ENCODE measurements at regions not wholly inside any gene's neighbourhood (a gene's known extent, or its start where the extent isn't known, plus 50 kb on each side); places are given as distances from the start of the nearest gene placed in this dataset.

DNA sequence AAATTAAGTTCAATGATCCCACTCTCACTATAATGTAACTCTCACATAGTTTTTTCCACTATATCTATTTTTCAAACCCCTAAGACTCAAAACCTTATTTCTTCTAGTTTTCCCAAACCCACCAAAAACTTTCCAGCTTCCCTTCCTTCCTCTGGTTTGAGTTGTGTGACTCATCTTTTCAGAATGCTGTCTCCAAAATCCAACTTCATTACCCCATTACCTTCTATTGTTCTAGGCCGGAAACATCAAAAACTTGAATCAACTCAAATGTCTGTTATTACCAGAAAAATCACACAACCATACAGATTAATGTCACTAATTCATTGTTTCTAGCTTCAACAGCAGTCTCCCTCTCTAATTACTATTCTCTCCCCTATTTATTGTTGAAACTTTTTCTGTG lies 1090.3 kb downstream of the HACE1 start:
- TF ChIP-seq, protein P1, sequence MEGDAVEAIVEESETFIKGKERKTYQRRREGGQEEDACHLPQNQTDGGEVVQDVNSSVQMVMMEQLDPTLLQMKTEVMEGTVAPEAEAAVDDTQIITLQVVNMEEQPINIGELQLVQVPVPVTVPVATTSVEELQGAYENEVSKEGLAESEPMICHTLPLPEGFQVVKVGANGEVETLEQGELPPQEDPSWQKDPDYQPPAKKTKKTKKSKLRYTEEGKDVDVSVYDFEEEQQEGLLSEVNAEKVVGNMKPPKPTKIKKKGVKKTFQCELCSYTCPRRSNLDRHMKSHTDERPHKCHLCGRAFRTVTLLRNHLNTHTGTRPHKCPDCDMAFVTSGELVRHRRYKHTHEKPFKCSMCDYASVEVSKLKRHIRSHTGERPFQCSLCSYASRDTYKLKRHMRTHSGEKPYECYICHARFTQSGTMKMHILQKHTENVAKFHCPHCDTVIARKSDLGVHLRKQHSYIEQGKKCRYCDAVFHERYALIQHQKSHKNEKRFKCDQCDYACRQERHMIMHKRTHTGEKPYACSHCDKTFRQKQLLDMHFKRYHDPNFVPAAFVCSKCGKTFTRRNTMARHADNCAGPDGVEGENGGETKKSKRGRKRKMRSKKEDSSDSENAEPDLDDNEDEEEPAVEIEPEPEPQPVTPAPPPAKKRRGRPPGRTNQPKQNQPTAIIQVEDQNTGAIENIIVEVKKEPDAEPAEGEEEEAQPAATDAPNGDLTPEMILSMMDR (IDR thresholded peaks at IDR 0.05; ENCODE audit: low read depth, low read length): no peak
- no peak for TF ChIP-seq EZH2phosphoT487 (IDR thresholded peaks at IDR 0.05; ENCODE audit: low read depth)
